Occipital lobe (tissue), 1 donor: ENCODE measurements at regions not wholly inside any gene's neighbourhood (a gene's known extent, or its start where the extent isn't known, plus 50 kb on each side); places are given as distances from the start of the nearest gene placed in this dataset.
"Not testable (repeated sequence)": the region's sequence is repeated elsewhere in the genome, so short reads cannot be mapped to it uniquely, and the experiment has no call there.

ENCODE experiments used
- DNase-seq: peaks from one replicate; lab custom pipeline; 2025; lab: John Stamatoyannopoulos, UW

DNA sequence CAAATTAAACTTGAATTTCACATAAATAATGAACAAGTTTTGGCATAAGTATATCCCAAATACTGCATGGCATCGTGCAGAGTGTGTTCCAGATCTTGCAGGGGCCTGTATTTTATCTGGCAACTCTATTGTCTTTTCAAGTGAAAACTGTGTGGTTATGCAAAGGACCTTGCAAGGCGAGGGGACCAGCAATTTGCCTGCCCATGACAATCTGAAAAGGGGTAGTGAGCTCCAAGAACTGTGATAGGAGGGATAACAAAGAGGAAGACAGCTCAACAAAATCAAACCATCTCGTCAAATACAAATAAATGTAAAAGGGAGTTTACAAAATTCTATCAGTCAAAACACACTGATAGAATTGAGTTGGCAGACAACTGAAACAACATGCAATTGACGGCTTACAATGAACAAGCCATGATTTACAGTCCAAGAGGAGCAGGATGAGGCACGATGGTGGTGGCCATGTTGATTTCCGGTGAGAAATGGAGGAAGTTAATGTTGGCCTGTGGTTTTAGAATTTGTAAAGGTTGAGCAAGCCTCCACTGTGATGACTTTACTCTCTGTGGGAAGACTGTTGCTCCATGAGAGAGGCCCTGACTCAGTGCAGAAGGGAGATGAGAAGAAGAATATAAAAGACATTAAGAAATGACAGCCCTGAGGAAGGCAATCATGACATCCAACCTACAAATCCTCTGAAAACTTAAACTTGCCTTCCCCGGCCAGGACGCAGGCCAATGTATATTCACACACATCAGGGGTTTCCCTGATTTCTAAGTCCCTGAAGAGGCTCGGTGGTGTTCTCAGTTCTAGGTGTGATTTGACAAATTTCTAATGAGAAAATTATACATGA, 132.2 kb downstream of the ADSS2 start:
- DNase-seq: no peak

GRCh38 chr1:244322181-244322580, 129.5 kb downstream of the ADSS2 start:
- no peak for DNase-seq

DNA sequence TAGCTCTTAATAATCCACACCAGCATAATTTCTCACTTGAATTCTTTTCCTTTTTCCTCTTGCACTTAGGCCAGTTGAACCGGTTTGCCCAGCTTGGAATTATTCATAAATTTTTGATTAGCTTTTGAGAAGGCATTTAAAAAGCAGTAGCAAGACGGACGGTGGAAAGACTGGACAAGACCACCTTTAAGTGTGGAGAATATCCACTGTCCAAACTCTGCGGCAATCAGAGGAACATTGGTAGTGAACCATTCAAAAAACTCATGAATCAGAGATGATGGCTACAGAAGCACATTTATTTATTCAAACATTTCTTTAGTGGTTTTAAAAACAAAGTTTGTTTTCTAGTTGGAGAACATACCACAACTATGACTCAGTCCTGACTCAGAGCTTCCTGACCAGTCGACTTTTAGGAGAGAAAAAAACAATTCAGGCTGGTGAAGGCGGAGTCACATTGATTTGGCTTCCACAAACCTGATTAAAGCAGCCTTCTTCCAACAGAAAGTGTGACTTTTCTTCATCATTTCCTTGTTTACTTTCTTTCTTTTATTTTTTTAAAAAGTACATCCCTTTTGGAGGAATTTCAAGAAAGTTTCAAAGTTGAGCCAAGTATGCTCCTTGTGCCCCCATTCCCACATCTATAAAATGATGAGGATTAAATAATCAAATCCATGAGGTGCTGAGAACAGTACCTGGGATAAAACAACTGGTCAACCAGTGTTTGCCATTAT, 128.8 kb downstream of the ADSS2 start:
- no peak for DNase-seq

DNA sequence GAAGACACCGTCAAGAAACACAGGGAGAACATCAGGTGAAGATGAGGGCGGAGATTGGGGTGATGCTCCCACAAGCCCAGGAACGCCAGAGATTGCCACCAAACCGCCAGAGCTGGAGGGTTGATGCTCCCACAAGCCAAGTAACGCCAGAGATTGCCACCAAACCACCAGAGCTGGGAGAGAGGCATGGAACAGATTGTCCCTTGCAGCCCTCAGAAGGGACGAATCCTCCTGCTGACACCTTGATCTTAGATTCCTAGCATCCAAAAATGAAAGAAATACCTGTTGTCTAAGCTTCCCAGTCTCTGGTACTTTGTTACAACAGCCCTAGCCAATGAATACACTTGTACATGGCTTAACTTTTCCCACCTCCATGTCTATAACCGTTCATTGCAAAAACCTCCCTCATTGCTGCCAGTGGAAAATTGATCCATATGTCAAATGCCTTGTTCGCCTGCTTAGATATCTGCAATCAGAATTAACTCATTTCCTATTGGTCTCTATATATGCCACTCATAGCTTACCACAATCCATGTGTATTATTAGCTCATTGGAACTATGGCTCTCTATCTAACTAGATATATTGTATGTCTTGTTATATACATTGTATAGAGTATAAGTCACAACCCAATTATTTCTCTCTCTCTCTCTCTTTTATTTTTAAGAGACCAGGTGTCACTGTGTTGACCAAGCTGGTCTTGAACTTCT, 127.4 kb downstream of the ADSS2 start:
- DNase-seq: no peak

DNA sequence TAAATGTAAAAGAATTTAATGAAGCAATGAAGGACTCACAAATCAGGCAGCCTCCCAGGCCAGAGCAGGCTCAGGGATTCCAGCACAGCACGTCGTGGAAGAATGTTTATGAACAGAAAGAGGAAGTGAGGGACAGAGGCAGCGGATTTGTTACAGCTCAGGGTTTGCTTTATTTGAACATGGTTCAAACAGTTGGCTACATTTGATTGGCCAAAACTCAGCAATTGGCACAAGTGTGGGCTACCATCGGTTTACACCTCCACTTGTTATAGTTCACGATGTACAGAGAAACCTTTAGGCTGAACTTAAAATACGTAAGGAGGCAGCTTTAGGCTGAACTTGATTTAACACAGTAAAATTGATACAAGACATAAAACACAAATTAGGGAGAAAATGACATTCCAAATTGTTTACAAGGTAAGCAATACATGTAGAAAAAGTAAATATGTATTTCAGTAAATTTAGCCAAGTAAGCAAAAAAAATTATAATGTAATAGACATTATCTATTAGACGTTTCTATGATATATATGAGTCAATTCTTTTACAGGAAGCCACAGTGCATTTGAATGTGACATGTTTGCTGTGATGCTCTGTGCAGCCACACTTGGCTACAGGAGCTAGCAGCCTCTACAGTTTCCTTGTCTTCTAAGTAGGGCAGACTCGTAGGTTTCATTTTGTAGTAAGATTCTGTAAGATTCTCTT, 126.5 kb downstream of the ADSS2 start:
- no peak for DNase-seq

DNA sequence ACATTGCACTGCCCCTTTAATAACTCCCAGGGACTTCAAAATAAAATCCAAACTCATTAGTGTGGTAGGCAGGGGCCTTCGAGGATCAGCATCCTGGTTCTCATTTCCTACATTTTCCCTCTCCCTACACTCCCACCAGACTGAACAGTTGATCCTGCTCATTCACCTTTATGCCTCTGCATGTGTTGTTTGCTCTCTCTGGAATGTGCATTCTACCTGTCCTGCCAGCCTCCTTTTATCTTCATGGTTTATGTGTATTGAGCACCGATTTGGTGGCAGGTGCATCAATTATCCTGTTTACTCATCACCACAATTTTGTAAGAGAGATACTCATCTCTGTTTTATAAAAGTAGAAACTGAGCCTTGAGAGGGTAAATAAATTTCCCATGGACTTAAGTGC, 125.0 kb downstream of the ADSS2 start:
- DNase-seq: no peak

DNA sequence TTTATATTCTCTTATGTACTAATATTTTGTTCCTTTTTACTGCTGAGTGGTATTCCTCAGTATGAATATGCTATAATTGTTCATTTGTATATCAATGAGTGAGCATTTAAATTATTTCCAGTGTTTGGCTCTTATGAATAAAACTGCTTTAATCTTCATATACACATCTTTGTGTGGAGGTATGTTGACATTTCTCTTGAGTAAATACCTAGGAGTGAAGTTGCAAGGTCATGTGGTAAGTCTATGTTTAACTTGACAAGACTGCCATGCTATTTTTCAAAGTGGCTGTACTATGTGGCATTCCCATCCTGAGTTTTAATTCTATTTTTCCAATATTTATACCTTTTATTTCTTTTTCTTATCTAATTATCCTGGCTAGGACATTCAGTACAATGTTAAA, 124.2 kb downstream of the ADSS2 start:
- no peak for DNase-seq

- no peak for DNase-seq
Measured at GRCh38 chr1:244328476-244328875, 123.2 kb downstream of the ADSS2 start.

DNA sequence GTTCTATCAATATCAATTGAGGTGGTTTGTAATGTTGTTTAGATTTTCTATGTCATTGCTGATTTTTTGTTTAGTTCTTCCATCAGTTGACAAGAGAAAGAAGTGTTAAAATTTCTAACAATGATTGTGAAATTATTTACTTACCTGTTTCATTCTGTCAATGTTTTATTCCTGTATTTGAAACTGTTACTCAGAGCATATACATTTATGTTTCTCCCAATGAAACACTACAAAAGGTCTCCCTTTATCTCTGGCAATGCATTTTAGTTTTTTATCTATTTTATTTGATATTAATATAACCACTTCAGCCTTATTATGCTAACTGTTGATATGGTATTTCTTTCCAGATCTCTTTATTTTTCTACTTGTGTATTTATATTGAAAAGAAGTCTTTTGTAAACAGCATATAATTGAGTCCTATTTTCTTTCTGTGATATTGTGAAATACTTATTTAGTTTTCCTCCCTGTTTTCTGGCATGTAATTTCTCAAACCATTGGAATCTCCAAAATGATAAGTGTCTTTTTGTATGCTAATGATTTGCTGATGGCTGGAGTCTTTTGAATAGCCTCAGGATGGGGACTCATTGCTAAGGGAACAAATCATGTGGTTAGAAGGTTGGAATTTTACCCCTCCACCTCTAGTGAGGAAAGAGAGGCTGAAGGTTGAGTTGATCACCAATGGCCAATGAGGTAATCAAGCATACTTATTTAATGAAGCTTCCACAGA, 122.0 kb downstream of the ADSS2 start:
- no peak for DNase-seq

GRCh38 chr1:244330318-244330625, 121.4 kb downstream of the ADSS2 start:
- no peak for DNase-seq

- not testable (repeated sequence) for DNase-seq
Measured at GRCh38 chr1:244332761-244333160, 118.9 kb downstream of the ADSS2 start.

DNA sequence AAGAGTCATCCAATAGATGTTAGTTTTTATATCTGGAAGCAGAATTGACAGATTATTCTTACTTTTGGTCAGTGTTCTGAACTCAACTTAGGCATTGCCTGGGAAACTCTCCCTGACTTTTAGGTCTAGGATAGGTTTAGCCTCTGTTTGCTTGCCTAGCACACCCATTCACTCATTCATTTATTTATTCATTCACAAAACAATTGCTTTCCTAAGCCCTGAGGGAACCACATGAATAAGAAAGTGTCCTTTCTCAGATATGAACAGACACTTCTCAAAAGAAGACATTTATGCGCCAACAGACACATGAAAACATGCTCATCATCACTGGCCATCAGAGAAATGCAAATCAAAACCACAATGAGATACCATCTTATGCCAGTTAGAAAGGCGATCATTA, 117.4 kb downstream of the ADSS2 start:
- not testable (repeated sequence) for DNase-seq

DNA sequence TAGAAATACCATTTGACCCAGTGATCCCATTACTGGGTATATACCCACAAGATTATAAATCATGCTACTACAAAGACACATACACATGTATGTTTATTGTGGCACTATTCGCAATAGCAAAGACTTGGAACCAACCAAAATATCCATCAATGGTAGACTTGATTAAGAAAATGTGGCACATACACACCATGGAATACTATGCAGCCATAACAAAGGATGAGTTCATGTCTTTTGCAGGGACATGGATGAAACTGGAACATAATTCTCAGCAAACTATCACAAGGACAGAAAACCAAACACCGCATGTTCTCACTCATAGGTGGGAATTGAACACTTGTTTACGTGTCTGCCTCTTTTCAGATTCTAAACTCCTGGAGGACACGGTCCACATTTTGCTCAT, 116.9 kb downstream of the ADSS2 start:
- not testable (repeated sequence) for DNase-seq

- DNase-seq: no peak
Measured at GRCh38 chr1:244335456-244335855, 116.3 kb downstream of the ADSS2 start.

GRCh38 chr1:244336232-244336899, 115.3 kb downstream of the ADSS2 start:
- no peak for DNase-seq

GRCh38 chr1:244337839-244338238, 113.9 kb downstream of the ADSS2 start:
- no peak for DNase-seq

GRCh38 chr1:244339073-244339692, 112.5 kb downstream of the ADSS2 start:
- DNase-seq: no peak

GRCh38 chr1:244339776-244340175, 111.9 kb downstream of the ADSS2 start:
- DNase-seq: no peak

DNA sequence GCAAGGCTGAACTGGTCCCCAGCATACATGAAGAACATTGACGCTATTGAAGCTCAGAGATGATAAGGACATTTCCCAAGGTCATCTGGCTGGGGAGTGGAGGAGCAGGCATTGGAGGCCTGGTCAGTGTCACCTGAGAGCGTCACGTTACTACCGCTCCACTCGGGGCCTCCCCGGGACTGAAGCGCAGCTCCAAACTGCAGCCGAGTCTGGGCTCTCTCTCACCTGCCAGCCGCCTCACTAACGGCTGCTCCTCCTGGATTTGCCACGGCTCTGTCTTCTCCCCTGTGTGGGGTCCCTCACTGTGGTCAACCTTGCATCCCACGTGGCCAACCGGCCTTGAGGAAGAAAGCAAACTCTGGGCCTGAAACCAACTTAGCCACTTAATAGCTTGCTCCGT, 111.3 kb downstream of the ADSS2 start:
- DNase-seq: no peak
